Activated CD4-positive, alpha-beta T cell treated with anti-CD3 and anti-CD28 coated beads, Interleukin-2, amount 50 U/mL, for 16 hours (primary cell): ENCODE measurements at regions not wholly inside any gene's neighbourhood (a gene's known extent, or its start where the extent isn't known, plus 50 kb on each side); places are given as distances from the start of the nearest gene placed in this dataset.
"Not testable (repeated sequence)": the region's sequence is repeated elsewhere in the genome, so short reads cannot be mapped to it uniquely, and the experiment has no call there.

Source experiments
- DNase-seq: peaks from one replicate; pipeline ENCODE4 v3.0.0-alpha.2; 2020

DNA sequence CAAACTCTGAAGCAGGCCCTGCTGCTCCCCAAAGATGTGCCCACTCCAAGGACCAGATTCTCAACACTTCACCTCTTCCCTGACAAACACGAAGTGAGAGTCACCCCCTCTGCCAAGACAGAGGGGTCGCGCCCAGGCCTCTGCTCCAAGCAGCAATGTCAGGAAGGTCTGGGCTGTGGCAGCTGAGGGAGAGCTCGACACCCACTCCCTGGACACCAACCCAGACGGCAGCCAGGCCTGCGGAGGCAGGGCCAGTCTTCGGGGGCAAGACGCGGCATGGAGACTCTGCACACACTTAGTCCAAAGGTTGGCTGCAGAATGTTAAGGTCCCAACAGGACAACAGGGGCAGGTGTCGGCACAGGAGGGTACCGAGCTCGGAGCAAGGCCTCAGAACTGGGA lies 144.2 kb downstream of the DLL1 start:
- DNase-seq, result no peak

DNA sequence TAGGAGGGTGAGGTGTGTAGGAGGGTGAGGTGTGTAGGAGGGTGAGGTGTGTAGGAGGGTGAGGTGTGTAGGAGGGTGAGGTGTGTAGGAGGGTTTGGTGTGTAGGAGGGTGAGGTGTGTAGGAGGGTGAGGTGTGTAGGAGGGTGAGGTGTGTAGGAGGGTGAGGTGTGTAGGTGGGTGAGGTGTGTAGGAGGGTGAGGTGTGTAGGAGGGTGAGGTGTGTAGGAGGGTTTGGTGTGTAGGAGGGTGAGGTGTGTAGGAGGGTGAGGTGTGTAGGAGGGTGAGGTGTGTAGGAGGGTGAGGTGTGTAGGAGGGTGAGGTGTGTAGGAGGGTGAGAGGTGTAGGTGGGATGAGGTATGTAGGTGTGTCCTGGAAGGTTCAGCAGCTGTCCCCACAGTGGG lies 144.7 kb downstream of the DLL1 start:
- not testable (repeated sequence) for DNase-seq

DNA sequence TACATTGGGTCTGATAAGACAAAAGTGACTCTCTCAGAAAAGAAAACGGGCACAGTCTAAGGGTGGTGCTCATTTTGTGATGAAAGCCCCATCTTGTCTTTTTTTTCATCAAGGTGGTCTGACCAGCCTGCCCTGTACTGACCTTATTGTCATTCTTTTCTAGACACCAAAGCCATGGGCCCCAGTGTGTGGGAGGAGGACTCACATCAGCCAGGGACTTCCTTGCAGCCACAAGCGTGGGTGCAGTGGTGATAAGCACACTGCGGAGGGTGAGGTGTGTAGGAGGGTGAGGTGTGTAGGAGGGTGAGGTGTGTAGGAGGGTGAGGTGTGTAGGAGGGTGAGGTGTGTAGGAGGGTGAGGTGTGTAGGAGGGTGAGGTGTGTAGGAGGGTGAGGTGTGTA lies 145.2 kb downstream of the DLL1 start:
- DNase-seq, result not testable (repeated sequence)

DNA sequence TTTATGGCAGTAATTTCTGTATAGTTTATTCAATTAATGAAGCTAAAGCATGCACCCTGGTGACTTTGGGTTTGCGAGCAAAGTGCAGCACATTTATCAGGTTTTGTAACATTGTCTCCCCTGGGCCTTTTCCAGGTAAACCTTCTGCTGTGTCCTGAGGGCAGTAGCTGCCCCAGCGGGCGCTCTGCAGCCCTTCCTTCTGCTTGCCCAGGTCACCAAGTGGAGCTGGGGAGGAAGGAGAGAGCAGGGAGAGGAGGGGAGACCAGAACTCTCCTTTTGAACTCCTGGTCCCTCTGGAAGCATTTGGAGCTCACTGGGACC lies 145.6 kb downstream of the DLL1 start:
- DNase-seq, result no peak

DNA sequence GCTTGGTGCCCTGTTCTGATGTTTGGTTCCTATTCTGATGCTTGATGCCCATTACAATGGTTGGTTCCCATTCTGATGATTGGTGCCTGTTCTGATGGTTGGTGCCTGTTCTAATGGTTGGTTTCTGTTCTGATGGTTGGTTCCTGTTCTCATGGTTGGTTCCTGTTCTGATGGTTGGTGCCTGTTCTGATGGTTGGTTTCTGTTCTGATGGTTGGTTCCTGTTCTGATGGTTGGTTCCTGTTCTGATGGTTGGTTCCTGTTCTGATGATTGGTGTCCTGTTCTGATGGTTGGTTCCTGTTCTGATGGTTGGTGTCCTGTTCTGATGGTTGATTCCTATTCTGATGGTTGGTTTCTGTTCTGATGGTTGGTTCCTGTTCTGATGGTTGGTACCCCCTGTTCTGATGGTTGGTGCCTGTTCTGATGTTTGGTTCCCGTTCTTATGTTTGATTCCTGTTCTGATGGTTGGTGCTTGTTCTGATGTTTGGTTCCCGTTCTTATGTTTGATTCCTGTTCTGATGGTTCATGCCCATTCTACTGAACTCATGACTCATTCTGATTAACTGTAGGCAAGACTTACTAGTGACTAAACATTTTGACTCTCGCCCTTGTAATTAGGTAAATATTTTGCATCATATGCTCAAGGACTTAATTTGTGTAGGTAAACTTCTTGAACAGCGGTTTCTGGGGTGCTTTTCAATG lies 146.2 kb downstream of the DLL1 start:
- no peak for DNase-seq

DNA sequence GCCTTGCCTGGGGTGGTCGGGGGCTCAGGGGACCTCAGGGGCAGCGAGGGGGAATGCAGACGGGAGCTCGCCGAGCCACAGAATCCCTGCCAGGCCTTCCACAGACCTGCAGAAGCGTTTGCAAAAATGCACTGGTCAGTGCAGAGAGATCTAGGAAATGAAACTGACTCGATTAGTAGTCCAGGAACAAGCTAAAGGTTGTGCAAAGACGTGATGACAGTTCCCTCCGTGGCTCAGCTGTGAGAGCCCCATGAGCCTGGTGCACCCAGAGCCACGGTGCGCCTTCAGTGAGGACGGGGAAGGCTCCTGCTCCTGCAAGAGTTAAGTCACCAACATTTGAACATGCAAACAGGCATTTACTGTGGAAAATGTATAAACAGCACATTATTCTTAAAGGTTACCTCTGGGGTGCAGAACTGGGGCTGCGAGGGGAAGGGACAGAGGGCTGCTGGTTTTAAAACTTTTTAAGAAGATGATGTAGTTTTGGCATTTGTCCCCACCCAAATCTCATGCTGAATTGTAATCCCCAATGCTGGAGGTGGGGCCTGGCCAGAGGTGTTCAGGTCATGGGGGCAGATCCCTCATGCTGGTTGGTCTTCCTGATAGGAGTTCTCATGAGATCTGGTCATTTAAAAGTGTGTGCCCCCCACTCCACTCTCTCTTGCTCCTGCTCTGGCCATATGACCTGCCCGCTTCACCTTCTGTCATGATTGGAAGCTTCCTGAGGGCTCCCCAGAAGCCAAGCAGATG lies 147.3 kb downstream of the DLL1 start:
- DNase-seq, result no peak

DNA sequence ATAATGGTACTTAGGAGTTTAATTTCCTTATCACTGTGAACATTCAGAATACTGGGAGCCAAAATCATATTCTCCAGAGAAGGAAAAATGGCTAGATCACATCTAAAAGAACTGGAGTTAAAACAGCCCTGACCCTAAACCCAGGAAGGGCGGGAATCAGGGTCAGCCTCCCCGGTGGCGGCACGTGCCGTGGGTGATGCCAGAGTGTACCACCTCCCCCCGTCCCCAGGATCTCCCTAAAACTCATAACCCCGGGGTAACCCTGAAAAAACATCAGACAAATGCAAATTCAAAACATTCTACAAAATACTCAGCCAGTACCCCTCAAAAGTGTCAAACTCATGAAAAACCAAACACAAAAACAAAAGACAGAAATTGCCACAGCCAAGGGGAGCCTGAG lies 148.3 kb downstream of the DLL1 start:
- DNase-seq, result no peak

DNA sequence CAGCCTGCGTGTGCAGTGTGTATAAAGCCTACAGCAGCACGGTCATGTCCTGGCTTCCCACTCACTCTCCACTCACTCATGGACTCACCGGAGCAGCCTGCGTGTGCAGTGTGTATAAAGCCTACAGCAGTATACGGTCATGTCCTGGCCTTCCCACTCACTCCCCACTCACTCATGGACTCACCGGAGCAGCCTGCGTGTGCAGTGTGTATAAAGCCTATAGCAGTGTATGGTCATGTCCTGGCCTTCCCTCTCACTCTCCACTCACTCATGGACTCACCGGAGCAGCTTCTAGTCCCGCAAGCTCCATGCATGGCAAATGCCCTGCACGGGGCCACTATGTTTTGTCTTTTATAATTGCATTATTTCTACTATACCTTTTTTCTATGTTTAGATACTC lies 149.8 kb downstream of the DLL1 start:
- DNase-seq, result not testable (repeated sequence)

DNA sequence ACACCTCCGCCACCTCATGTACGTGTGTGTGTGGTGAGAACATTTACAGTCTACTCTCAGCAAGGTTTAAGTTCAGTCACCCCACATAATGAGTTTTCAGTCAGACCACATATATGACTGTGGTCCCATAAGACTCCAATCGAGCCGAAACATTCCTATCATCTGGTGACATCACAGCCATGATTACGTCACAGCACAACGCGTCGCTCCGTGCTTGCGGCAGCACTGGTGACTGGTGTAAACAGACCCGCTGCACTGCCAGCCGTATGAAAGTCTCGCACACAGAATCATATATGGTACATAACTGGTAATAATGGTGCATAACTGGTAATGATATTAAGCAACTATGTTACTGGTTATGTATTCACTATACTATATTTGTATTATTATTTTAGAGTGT lies 150.7 kb downstream of the DLL1 start:
- no peak for DNase-seq

DNA sequence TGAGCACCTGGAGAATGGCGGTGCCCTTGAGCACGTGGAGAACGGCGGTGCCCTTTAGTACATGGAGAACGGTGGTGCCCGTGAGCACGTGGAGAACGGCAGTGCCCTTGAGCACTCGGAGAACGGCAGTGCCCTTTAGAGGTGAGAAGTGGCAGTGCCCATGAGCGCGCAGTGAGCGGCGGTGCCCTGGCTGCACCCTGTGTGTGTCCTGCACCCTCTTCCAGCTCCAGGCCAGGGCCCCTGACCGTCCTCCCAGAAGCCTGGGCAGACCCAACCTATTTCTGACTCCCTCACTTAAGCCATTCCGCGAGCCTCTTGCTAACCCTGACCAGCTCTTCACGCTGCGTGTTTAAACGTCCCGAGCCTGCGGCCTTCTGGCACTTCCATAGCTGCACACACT lies 151.3 kb downstream of the DLL1 start:
- no peak for DNase-seq

DNA sequence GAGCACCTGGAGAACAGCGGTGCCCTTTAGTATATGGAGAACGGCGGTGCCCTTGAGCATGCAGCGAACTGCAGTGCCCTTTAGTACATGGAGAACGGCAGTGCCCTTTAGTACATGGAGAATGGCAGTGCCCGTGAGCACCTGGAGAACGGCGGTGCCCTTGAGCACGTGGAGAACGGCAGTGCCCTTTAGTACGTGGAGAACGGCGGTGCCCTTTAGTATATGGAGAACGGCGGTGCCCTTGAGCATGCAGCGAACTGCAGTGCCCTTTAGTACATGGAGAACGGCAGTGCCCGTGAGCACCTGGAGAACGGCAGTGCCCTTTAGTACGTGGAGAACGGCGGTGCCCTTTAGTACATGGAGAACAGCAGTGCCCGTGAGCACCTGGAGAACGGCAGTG lies 151.8 kb downstream of the DLL1 start:
- not testable (repeated sequence) for DNase-seq

DNA sequence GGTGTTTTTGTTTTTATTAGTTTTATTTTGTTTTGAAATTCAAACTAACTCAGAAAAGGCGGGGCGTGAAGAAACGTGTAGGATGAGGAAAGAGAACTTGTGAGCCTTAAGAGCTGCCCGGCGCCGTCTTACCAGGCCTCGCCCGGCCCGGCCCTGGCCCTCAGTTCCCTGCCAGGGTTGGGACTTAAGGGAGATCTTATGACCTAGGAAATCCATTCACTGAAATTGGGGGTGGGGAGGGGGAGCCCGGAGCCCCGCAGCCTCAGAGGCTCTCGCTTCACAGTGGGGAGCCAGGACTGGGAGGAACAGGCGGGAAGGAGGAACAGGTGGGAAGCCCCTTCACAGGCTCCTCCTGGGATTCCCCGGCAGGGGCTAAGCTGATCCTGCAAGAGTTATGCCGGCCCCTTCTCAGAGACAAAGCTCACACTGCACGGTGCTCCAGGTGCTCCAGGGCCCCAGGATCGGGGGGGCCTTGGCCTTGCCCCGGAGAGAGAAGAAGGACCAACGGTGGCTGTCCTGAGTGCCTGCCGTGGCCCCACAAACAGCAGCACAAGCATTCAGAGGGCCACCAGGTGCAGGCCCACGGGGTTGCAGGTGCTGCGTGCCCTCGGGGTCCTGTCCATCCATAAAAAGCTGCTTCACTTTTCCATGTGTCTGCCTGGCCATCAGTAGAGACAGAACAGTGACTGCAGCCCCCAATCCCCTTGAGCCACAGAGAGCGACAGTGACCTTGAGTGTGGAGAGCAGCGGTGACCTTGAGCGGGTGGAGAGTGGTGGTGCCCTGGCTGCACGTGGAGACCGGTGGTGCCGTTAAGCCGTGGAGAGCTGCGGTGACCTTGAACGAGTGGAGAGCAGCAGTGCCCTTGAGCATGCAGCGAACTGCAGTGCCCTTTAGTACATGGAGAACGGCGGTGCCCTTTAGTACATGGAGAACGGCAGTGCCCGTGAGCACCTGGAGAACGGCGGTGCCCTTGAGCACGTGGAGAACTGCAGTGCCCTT lies 152.7 kb downstream of the DLL1 start:
- no peak for DNase-seq

DNA sequence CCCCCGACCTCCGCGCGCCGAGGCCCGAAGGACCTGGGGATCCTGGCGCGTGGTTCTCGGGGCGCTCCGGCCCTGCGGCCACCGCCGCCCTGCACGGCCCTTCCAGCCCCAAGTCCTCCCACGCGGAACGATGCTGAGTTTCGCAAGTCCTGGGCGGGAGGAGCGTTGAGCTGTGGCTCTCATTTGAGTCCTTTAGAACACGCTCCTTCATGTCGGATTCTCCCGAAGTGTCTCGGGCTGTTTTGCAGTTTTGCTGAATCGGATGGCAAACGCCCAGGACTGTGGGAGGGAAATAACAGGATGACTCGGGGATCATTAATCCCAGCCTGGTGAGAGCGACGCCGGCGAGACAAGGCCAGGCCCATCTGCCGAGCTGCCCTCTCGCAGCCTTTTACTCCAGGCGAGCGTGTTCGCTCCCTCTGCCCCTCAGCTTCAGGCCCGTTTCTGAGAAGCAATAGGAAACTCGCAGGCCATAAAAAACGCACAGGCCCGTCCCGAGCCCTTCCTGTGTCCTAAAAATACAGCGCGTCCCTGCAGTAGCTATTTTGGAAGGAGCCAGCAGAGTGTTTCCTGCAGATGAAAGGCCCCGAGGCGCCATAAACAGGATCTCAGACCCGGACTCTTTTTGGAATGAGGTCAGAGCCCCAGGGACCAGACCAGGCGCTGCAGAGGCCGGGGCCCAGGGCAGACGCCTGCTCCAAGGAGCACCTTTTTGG lies 153.5 kb downstream of the DLL1 start:
- DNase-seq, result no peak

DNA sequence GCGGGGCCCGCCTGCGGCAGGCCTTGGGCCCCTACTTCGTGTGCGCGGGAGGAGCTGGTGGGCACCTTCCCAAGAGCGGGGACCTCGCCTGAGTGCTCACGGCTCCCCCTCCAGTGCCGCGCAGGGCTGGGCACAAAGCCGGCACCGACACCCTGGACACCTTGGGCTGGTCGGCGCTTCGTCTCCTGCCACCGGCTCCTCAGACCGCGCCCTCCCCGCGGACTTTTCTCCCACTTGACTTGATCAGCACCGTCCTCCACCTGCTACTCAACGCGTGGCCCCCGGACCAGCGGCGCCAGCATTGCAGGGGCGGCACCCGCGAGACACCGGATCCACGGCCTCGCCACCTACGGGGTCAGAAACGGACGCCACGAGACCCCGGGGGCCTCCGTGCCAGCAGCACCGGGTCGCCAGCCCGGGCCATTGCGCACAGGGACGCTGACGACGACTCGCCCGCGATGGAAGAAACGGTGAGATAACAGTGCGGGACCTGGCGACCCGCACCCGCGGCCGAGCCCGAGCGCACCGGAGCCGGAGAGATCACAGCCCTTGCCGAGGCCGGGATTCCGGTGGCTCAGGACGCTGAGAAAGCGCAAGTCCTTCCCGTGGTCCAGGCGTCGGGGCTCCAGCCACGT lies 154.2 kb downstream of the DLL1 start:
- no peak for DNase-seq

DNA sequence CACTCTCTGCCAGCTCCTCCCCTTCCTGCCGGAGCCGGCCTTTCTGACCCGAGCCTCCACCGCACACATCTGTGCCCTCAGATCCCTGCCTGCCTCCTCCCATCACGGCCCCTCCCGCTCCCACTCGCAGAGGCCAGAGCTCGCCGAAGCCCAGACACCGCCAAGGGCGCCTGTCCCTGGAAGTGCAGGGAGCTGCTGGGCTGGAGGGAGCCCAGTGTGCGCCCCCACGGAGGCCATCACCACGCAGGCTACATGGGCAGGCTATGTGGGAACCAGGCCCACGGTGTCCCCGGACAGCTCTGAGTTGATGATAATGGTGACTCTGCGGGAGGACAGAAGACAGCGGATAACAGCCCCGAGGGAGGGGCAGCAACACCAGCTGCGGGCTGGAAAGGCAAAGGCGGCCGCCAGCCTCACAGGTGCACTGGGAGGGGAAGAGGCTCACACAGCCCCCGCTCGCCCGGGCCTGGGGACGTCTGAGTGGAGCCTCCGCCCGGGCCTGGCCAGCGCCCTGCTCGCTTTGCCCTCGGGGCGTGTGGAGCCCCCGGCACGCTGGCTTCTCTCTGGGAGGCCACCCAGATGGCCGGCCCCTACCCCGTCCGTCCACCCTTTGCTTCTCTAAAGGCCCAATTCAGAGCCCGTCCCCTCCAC lies 154.9 kb downstream of the DLL1 start:
- no peak for DNase-seq

DNA sequence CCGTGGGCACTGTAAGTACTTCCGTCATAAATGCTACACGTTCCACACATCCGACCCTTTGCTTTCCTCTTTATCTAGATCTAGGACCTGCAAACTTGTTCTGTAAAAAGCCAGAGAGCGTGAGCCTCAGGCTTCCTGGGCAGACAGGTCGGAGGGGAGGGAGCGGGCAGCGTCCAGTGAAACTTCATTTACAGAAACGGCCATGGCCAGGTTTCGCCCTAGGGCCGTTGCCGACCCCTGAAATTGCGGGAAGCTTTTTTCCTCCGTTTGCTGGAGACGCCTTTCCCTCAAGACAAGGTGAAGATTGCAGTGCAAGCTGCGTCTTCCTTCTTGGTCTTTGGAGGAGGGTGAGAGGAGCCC lies 155.4 kb downstream of the DLL1 start:
- DNase-seq, result no peak

DNA sequence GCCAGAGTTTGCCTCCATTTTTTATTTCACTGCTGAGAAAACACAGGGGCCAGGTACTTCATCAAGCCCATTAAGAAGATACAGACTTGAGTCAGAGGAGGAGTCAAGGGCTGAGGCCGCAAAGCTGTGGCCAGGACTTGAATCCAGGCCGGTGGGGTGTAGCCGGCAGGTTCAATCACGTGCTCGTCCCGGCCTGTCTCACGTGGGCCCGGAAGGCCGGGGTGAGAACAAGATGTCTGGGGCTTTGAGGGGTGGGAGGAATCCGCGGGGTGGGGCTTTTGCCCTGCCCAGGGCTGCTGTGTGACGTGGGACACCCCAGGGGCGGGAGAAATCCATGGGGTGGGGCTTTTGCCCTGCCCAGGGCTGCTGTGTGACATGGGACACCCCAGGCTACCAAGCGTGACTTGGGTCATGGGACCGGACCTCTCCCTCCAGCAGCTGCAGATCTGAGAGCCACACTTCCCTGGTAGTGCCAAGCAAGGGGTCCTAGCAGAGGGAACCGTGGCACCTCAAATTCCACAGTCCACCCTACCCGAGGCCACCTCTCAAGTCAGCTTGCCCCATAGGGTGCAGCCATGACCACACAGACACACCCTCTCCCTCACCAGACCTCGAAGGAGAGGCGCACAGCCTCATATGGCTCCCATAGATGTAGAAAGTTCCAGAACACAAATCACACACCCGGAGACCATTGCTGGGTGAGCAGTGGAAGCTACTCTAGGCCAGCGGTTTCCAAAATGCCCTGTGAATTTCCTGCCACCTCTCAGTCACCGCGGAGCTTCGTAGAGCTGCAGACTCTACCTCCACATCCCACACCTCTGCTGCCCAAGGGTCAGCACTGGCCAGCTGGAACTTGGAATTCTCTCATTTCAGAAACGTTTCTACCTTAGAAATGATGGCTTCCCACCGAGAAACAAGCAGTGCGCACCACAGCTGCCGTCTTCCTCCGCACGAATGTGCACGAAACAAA lies 156.1 kb downstream of the DLL1 start:
- no peak for DNase-seq

DNA sequence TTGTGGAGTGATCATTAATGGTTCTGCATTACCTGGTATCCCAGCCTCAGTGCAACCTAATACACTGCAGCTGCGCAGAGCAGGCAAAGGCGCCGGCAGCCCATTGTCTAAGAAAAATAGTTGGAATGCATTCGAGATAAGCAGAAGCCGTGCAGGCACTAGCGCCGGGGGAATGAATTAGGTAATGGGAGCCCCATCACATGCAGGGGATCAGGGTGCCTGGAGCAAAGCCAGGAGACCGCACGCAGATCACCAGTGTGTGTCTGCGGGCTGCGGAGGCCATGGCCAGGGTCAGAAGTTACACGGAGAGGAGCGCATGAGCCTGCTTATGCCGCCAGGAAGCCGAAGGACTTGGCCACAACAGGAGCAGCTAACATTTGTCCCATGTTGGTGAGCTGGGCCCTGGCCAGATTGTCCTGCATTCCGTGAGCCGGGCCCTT lies 156.8 kb downstream of the DLL1 start:
- no peak for DNase-seq

DNA sequence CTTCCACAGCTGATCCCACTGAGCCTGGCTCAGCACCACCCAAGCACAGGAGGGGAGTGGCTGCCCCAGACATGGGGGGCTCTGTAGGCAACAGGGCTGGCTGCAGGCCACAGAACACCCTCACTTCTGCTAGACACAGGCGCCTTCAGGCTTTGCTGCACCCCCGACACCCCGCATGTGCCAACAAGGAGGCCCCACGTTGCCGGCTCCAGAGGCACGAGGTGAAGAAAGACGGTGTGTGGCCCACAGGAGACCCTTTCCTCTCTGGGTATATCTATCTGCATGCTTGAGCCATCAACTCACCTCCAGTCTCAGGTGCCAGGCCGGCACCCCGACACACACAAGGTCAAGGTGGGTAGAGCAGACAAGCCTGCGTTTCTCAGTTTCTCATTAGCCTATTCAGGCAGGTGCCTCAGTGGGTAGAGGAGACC lies 158.3 kb downstream of the DLL1 start:
- no peak for DNase-seq

DNA sequence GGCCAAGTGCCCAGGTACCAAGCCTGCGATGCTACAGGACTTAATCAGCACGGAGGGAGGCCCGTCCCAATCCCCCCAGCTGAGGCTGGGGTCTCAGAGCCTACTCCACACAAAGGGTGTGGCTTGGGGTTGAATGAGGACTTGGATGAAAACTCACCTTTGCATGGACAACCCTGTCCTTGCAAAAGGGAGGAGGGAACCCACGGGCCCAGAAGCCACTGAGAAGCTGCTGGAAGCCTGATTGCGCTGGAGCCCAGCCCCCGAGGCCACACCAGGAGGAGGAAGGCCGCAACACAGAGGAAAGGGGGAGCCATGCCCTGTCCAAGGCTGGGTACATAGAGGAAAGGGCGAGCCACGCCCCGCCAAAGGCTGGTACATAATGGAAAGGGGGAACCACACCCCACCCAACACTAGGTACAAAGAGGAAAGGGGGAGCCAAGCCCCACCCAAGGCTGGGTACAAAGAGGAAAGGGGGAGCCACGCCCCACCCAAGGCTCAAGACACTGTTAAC lies 158.8 kb downstream of the DLL1 start:
- no peak for DNase-seq
